ENCODE measurements at regions not wholly inside any gene's neighbourhood (a gene's known extent, or its start where the extent isn't known, plus 50 kb on each side); places are given as distances from the start of the nearest gene placed in this dataset.

DNA sequence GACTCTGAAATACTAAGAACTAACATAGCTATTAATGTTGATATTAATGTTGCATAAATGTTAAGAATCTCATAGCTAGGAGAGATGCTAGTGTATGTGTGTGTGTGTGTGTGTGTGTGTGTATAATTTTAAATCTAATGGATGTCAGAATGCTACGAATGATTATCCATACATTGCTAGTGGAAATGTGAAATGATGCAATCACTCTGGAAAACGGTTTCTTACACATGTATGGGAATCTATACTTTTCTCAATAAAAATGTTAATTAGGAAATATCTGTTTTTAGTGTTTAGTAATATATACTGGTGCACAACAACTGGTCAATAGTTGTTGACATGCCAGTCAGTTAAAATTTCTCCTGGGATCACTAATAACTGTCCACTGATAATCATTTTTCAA is 908.8 kb upstream of the POU3F3 start:
- DNase-seq (no peak), ATAC-seq (ENCODE audit: insufficient read depth, low read depth) (no peak)
- Histone ChIP-seq H3K79me2 (ENCODE audit: insufficient read depth, low read length) (no peaks in the 10 kb centered on the region), H3K4me1 (ENCODE audit: insufficient read depth, low read length) (no peaks in the 10 kb centered on the region), H3K9me3 (ENCODE audit: insufficient read depth, low read length, severe bottlenecking) (no peaks in the 10 kb centered on the region), H4K20me1 (ENCODE audit: insufficient read depth, low read length) (no peaks in the 10 kb centered on the region), H3K27ac (ENCODE audit: low read length) (no peak overlapping the region), H3K27me3 (ENCODE audit: insufficient read depth, low read length, poor library complexity) (no peaks in the 10 kb centered on the region), H3K36me3 (ENCODE audit: insufficient read depth, low read length) (no peaks in the 10 kb centered on the region), H2AFZ (ENCODE audit: low read depth, low read length) (no peak overlapping the region), H3K9ac (ENCODE audit: low read depth, low read length) (no peak overlapping the region), H3K4me3 (ENCODE audit: low read depth in 1 of 2, low read length in 2 of 2) (no peak overlapping the region), H3K4me2 (ENCODE audit: insufficient read depth, low read length) (no peak overlapping the region)
- TF ChIP-seq CTCF (IDR thresholded peaks at IDR 0.05; ENCODE audit: borderline replicate concordance, extremely low read depth, low read length, poor library complexity, severe bottlenecking), result no peak
- TF ChIP-seq EZH2 (IDR thresholded peaks at IDR 0.05; ENCODE audit: borderline replicate concordance, low read depth, low read length, severe bottlenecking), result no peak

- DNase-seq (peak; percentile 8), ATAC-seq (ENCODE audit: insufficient read depth, low read depth) (peak; percentile 50; the same call in 1 of the 3 replicates)
- Histone ChIP-seq H4K20me1 (ENCODE audit: insufficient read depth, low read length) (no peaks in the 10 kb centered on the region), H3K27ac (ENCODE audit: low read length) (no peak overlapping the region), H3K36me3 (ENCODE audit: insufficient read depth, low read length) (no peaks in the 10 kb centered on the region), H3K9ac (ENCODE audit: low read depth, low read length) (no peak overlapping the region), H3K4me3 (ENCODE audit: low read depth in 1 of 2, low read length in 2 of 2) (no peak overlapping the region), H3K27me3 (ENCODE audit: insufficient read depth, low read length, poor library complexity) (no peaks in the 10 kb centered on the region), H3K79me2 (ENCODE audit: insufficient read depth, low read length) (no peaks in the 10 kb centered on the region), H2AFZ (ENCODE audit: low read depth, low read length) (no peak overlapping the region), H3K9me3 (ENCODE audit: insufficient read depth, low read length, severe bottlenecking) (no peaks in the 10 kb centered on the region), H3K4me2 (ENCODE audit: insufficient read depth, low read length) (no peak overlapping the region), H3K4me1 (ENCODE audit: insufficient read depth, low read length) (no peaks in the 10 kb centered on the region)
- TF ChIP-seq CTCF (IDR thresholded peaks at IDR 0.05; ENCODE audit: borderline replicate concordance, extremely low read depth, low read length, poor library complexity, severe bottlenecking), result peak; percentile 59
- TF ChIP-seq EZH2 (IDR thresholded peaks at IDR 0.05; ENCODE audit: borderline replicate concordance, low read depth, low read length, severe bottlenecking), result no peak
These were observed 894.5 kb upstream of the POU3F3 start for GRCh38 chr2:103959174-103960128.

GRCh38 chr2:103960129-103960513 is 893.8 kb upstream of the POU3F3 start:
- no peaks in the 10 kb centered on the region for H3K27me3 ChIP-seq (ENCODE audit: insufficient read depth, low read length, poor library complexity)
- H3K4me1 ChIP-seq (ENCODE audit: insufficient read depth, low read length), result no peaks in the 10 kb centered on the region
- H3K27ac ChIP-seq (ENCODE audit: low read length), result no peak overlapping the region
- DNase-seq (no peak), ATAC-seq (ENCODE audit: insufficient read depth, low read depth) (no peak)
- no peak overlapping the region for H2AFZ ChIP-seq (ENCODE audit: low read depth, low read length)
- no peaks in the 10 kb centered on the region for H3K79me2 ChIP-seq (ENCODE audit: insufficient read depth, low read length)
- TF ChIP-seq EZH2 (IDR thresholded peaks at IDR 0.05; ENCODE audit: borderline replicate concordance, low read depth, low read length, severe bottlenecking), result no peak
- no peak for TF ChIP-seq CTCF (IDR thresholded peaks at IDR 0.05; ENCODE audit: borderline replicate concordance, extremely low read depth, low read length, poor library complexity, severe bottlenecking)
- H4K20me1 ChIP-seq (ENCODE audit: insufficient read depth, low read length), result no peaks in the 10 kb centered on the region
- no peak overlapping the region for H3K9ac ChIP-seq (ENCODE audit: low read depth, low read length)
- no peaks in the 10 kb centered on the region for H3K9me3 ChIP-seq (ENCODE audit: insufficient read depth, low read length, severe bottlenecking)
- H3K4me2 ChIP-seq (ENCODE audit: insufficient read depth, low read length), result no peak overlapping the region
- no peak overlapping the region for H3K4me3 ChIP-seq (ENCODE audit: low read depth in 1 of 2, low read length in 2 of 2)
- H3K36me3 ChIP-seq (ENCODE audit: insufficient read depth, low read length), result no peaks in the 10 kb centered on the region
